Ureter (tissue), 1 donor: ENCODE measurements at regions not wholly inside any gene's neighbourhood (a gene's known extent, or its start where the extent isn't known, plus 50 kb on each side); places are given as distances from the start of the nearest gene placed in this dataset.
A peak's percentile ranks its signal among the peaks of the same experiment; 100 is the strongest.

ENCODE experiments used
- DNase-seq: peaks from one replicate; pipeline ENCODE4 v3.0.0-alpha.2; 2020; ENCODE audit warnings: low spot score
- donor health status: DM: yes; HTN: yes; CAD: no.

DNA sequence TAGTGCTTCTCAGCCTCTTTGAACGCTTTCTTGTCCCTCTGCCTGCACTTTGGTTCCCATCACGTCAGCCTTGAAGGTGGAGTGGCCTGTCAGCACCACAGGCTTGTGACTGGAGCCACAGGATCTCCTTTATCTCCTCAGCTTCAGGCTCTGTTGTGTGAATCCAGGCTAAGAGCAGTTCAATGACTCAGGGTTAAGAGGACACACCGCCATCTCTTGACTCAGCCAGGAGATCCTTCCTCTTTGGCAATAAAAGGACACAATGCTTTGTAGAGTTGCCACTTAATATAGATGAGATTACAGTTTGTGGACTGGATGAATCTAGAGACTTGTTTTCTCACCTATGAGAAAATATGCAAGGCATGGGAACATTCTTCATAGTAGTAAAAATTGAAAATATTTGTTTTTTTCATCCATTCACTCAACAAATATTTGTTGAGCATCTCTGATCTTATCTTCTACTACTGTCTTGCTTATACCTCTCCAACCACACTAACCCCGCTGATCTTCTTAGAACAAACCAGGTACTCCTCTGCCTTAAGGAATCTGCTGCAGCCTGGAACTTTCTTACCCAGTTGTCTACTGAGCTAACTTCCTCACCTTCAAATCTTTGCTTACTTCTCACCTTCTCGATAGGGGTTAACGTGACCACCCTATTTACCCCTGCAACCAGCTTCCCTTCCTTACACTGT, 62.3 kb downstream of the UCHL1 start:
- no peak for DNase-seq

DNA sequence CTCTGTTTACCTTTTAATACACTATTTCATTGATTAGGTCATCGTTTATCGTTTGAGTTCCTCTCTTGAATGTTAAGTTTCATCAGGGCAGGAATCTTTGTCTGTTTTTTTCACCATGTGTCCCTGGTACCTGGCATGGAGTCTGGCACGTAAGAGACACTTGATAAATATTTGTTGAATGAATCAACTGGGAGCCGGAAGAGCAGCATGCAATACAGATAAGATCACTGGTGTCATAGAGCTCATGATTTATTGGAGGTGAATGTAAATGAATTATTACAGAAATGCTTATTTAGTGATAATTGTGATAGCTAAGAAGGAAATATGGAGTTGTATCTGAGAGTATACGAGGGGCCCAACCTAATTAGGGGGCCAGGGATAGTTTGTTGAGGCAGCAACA, 62.8 kb downstream of the UCHL1 start:
- no peak for DNase-seq

DNA sequence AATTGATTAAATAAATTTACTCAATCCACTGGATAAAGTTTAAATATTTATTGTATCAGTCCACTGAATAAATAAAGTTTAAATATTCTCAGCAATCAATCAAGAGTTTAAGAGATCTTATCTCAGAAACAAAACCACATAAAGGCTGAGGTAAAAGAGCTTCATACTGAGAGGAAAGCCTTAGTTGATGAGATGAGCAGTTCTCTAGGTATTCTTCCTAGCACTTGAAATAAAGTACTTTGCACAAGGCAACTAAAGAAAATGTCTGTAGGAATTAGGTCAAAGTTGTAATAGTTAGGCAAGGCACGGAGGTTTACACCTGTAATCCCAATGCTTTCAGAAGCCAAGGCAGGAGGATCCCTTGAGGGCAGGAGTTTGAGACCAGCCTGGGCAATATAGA, 63.5 kb downstream of the UCHL1 start:
- no peak for DNase-seq

- DNase-seq, result no peak
These were observed 64.1 kb downstream of the UCHL1 start for GRCh38 chr4:41320786-41321185.

- DNase-seq, result no peak
These were observed 64.7 kb downstream of the UCHL1 start for GRCh38 chr4:41321216-41321945.

DNA sequence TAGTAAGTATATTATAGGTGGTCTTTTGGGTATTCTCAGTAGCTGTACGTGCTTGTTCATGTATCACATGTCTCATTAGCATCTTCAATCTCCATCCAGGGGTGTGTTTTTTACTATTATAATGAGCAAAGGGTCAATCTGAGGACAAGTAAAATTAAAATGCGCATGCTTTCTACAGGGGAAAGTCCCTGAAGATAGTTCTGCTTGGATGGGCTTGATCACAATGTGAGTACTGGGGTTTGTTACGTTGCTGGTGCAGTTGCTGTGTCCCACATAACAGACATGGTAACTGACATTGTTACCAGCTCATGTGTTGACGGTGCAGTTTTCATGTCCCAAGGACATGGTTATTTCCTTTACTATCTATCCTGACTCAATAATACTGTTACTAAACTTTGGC, 65.9 kb downstream of the UCHL1 start:
- no peak for DNase-seq

DNA sequence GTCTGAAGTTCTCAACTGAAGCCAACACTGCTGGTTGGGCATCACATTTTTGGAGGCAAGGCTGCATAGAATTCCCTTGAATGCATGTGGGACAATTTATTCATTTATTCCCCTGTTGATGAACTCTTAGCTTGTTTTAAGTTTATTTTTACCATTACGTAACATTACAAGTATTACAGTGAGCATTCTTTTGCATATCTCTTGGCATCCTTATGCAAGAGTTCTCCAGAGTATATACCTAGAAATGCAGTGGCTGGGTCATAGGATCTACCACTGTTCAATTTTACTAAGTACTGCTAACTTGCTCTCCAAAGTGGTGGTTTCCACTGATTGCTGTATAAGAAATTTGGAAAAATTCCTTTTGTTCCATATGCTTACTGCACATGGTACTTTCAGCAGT, 66.5 kb downstream of the UCHL1 start:
- no peak for DNase-seq

DNA sequence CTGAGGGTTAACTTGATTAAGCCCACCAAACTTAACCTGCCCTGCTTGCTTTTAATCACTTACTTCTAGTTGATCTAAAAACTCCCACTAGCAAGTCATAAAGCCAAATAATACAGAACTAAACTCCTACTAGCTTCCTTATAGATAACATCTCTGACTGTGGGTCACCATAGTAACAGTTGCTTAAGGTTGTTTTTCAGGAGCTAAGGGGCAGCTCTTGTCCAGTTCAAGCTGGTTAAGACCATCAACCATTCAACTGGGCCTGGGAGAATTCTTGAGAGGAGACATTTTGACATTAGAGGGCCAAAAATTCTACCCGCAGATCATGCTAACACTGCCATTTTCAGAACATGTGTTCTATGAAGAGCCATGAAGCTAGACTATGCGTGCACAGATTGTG, 67.0 kb downstream of the UCHL1 start:
- no peak for DNase-seq

DNA sequence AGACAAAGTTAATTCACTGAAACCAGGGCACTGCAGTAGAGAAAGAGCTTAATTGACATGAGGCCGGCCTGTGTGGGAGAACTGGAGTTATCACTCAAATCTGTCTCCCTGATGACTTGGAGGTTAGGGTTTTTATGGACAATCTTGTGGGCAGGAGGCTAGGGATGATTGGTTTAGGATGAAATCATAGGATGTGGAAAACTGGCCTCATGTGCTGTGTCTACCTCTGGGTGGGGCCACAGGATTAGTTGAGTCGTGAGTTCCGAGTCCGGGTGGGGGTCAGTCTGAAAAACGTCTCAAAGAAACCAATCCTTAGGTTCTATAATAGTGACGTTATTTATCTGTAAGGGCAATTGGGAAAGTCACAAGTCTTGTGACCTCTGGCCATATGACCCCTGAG, 68.1 kb downstream of the UCHL1 start:
- no peak for DNase-seq

DNA sequence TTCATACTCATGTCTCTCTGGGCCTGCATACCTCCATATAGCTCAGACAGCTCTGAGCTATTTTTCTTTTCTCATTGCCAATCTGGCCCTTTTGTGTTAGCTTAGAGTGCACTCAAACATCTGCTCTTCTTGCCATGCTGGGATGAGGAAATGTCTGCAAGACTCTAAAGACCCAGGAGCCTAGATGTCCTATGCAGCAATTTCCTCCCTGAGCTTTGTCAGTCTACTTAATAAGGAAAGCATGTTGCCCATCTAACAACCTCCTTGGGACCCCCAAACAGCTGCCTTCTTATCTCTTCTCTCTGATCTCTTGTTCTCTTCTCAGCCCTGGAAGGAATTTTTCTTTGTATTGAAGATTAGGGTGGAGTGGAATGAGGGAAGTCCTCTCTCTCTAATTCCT, 69.2 kb downstream of the UCHL1 start:
- DNase-seq, result peak; percentile 1

- no peak for DNase-seq
These were observed 70.0 kb downstream of the UCHL1 start for GRCh38 chr4:41326776-41327175.

DNA sequence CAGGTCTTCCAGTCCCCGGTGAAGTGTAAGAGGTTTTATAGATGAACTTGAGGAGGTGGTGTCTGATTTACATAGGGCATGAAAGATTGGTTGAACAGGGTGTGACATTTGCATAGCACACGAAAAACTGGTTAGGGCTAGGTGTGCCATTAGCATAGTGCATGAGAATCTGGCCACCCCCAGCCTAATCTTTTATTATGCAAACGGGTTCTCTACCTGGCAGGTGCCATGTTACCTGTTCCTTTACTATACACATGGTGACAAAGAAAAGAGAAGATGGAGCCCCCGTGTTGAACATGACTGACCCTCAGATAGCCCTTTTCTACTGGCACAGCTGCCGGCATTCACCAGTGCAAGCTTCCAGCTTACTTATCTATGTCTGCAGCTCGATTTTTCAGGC, 71.0 kb downstream of the UCHL1 start:
- no peak for DNase-seq

- DNase-seq, result no peak
These were observed 72.6 kb downstream of the UCHL1 start for GRCh38 chr4:41329361-41329760.

GRCh38 chr4:41331224-41331623, 74.5 kb downstream of the UCHL1 start:
- DNase-seq, result no peak

DNA sequence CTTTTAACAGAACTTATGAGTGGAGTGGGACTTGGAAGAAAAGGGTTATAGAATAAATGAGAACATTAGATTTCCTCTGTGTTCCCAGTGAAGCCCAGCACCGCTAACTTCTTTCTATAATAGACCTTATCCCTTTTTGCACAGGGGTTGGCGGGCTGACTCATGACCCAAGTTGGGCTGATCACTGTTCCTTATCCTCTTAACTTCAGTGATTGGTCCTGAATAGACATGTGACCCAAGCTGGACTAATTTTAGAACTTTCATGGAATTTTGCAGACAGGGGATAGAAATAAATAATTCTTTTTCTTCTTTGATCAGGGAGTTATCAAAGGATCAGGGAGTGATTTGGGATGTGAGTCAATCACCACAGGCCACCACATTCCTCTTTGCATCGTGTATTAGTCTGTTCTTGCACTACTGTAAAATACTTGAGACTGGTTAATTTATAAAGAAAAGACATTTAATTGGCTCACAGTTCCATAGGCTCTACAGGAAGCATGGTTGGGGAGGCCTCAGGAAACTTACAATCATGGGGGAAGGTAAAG, 75.9 kb downstream of the UCHL1 start:
- no peak for DNase-seq

DNA sequence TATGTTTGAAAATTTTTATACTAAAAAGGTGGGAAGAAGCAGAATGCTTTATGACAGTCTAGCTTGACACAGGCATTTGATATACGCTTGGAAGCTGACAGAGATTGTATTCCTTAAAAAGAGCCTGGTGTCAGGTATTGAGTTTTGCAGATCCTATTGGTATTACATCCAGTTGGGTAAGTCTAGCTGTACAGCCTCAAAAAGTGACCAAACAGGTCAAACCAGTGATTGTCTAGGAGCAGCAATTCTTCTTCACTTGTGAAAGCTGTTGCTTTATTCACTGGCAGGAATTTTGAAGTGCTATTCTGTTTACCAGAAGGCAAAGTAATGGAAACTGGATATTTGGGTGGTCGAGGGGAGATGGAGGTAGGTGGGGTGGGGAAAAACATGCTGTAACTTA, 77.5 kb downstream of the UCHL1 start:
- DNase-seq, result peak; percentile 48

GRCh38 chr4:41339812-41340809, 83.4 kb downstream of the UCHL1 start:
- no peak for DNase-seq

DNA sequence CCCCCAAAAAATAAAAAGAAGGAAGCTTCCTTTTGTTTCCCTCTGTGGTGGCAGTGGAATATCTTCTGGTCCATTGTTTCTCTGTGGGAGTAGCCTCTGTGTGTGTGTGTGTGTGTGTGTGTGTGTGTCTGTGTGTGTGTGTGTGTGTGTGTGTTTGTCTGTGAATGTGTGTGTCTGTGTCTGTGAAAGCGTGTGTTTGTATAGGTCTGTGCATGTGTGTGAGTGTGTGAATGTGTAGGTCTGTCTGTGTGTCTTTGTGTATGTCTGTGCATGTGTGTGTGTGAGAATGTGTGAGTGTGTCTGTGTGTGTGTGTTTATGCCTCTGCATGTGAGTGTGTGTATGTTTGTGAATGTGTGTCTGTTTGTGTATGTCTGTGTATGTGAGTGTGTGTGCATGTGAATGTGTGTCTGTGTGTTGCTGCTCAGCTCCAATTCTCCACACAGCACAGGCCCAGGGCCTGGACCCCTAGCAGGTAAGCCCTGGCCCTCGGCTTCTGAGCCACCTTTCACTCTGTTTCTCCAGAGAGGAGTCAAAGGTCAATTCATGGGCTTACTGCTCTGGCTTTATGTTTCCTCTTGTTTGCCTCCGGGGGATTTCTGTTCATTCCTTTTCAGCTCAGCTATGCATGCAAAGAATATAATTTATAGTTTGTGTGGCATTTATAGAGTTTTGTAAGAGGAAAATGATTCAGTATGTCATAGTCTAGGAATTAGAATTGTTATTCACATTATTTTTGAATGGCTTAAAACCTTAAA, 89.8 kb downstream of the UCHL1 start:
- DNase-seq, result no peak

DNA sequence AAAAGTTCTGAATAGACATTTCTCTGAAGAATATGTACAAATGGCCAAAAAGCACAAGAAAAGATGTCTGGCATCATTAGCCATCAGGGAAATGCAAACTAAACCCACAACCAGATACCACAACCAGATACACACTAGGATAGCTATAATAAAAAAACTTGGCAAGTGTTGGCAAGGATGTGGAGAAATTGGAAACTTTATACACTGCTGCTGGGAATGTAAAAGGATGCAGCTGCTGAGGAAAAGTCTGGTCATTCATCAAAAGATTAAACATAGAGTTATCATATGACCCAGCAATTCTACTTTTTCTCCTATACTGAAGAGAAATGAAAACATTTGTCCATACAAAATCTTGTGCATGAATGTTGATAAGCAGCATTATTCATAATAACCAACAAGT, 92.3 kb downstream of the UCHL1 start:
- no peak for DNase-seq

- no peak for DNase-seq
These were observed 102.1 kb downstream of the UCHL1 start for GRCh38 chr4:41358647-41359421.

DNA sequence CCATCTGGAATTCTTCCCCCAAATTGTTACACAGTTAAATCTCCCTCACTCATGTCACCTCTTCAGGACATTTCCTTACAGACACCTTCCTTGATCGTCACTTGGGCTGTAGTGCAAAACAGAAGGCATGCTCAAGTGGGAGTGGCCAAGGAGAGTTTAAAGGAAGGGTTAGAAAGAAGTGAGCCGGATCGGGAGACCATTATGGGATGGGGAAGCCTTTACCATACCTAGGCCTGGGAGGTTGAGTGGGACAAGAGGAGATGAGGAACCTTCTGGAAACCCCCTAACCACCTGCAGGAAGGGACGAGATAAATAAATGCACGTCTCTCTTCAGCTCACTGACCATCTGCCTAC, 102.7 kb downstream of the UCHL1 start:
- DNase-seq, result no peak
